T-helper 2 cell (primary cell): ENCODE measurements at regions not wholly inside any gene's neighbourhood (a gene's known extent, or its start where the extent isn't known, plus 50 kb on each side); places are given as distances from the start of the nearest gene placed in this dataset.
"Not testable (repeated sequence)": the region's sequence is repeated elsewhere in the genome, so short reads cannot be mapped to it uniquely, and the experiment has no call there.

Experiments
- DNase-seq, 5 experiments: peaks; one replicate each; pipeline versions ENCODE4 v3.0.0 to v3.0.0-alpha.2; 2012 to 2022

GRCh38 chr15:88965097-88965496, 51.9 kb upstream of the MFGE8 start:
- not testable (repeated sequence) for DNase-seq

DNA sequence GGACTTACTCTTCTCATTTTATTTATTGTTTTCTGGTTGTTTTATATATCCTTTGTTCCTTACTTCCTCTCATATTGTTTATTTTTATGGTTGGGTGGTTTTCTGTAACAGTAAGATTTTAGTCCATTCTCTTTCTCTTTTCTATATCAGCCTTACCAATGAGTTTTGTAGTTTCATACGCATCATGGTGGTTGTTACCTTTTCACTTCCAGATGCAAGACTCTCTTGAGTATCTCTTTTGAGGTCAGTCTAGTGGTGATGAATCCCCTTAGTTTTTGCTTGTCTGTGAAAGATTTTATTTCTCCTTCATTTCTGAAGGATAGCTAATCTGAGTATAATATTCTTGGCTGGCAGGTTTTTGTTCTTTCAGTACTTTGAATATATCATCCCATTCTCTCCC, 57.1 kb upstream of the MFGE8 start:
- no peak for DNase-seq

DNA sequence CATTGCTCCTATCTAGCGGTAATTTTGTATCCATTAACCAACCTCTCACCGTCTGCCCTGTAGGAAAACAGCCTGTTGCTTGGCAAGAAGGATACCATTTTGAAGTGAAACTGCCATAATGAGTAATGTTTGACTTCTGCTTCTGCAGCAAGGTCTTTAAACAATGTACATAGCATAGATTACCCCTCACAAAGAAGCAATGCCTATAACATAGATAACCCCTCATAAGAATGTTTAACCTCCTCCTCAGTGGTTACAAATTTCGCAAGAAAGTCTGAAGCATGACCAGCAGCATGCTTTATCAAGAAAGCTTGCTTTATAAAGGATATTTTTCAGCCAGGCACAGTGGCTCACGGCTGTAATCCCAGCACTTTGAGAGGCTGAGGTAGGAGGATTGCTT, 61.2 kb upstream of the MFGE8 start:
- no peak for DNase-seq

- DNase-seq, result no peak
Measured at GRCh38 chr15:88975891-88976290, 62.7 kb upstream of the MFGE8 start.

DNA sequence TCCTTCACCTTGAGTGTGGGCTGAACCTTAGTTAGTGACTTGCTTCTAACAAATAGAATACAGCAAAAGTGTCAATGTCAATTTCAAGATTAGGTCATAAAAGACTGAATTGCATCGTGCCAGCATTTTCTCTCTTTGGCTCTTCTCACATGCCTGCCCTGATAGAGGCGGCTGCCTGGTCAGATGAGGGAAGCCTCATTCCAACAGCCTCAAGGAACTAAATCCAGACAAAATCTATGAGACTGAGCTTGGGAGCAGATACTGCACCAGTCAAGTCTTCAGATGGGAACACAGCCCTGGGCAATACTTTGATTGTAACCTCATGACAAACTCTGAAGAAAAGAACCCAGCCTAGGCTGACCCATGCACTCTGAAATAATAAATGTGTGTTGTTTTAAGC, 63.5 kb upstream of the MFGE8 start:
- DNase-seq, result no peak

GRCh38 chr15:88979674-88980073, 66.5 kb upstream of the MFGE8 start:
- DNase-seq, result no peak

- DNase-seq, result no peak
Measured at GRCh38 chr15:88980498-88980897, 67.3 kb upstream of the MFGE8 start.

DNA sequence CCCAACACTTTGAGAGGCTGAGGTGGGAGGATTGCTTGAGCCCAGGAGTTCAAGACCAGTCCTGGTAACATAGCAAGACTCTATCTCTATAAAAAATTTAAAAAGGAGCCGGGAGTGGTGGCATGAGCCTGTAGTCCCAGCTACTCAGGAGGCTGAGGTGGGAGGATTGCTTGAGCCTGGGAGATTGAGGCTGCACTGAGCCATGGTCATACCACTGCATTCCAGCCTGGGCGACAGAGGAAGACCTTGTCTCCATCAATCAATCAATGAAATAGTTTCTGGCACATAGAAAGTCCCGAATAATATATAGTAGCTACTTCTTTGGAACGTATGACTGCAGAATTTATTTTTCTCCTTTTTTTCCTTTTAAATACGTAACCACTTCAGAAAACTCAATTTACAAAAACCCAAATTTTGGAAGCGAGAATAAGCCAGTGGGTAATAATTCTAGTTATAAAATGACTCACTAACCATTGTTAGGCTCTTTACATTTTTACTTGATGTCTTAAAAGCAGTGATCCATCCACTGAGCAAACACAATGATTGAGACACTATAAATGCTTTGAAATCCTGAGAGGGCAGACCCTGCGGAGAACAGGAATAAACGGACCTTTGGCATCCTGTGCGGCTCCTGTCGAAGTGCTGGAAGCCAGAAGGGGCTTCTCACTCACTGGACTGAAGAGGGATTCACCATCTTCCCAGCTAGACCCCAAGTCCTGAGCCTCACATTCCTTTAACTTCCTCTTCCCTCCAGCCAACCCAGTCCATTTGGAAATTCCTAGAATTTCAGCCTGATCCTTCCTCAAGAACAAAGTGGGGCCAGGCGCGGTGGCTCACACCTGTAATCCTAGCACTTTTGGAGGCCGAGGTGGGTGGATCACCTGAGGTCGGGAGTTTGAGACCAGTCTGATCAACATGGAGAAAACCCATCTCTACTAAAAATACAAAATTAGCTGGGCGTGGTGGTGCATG, 68.4 kb upstream of the MFGE8 start:
- no peak for DNase-seq

DNA sequence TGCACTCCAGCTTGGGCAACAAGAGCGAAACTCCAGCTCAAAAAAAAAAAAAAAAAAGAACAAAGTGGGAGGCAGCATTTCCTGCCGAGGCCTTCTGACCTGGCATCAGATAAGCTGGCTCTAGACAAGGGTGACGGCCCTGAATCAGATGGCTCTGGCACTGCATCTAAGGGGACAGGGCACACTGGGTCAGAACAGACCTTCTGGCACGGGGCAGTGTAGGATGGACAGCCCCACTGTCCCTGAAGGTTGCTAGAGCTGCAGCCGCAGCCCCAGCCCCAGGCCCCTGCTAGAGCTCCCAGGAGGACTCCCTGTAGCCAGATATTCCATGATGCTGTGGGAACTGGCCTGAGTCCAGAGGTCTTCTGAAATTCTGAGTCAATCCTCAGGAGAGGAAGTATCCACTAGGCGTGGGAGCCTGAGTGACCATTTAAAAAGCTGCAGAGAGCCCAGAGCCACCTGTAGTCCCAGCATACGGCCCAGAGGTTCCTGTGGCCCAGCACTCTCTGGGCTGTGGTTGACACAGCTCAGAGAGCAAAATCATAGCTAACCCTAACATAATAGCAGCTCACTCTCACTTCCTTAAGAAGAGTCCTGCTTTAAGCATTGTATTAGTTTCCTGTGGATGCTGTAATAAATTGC, 69.2 kb upstream of the MFGE8 start:
- DNase-seq, result no peak

- DNase-seq, result no peak
Measured at GRCh38 chr15:88982946-88983342, 69.8 kb upstream of the MFGE8 start.

GRCh38 chr15:88983861-88984429, 70.8 kb upstream of the MFGE8 start:
- no peak for DNase-seq

DNA sequence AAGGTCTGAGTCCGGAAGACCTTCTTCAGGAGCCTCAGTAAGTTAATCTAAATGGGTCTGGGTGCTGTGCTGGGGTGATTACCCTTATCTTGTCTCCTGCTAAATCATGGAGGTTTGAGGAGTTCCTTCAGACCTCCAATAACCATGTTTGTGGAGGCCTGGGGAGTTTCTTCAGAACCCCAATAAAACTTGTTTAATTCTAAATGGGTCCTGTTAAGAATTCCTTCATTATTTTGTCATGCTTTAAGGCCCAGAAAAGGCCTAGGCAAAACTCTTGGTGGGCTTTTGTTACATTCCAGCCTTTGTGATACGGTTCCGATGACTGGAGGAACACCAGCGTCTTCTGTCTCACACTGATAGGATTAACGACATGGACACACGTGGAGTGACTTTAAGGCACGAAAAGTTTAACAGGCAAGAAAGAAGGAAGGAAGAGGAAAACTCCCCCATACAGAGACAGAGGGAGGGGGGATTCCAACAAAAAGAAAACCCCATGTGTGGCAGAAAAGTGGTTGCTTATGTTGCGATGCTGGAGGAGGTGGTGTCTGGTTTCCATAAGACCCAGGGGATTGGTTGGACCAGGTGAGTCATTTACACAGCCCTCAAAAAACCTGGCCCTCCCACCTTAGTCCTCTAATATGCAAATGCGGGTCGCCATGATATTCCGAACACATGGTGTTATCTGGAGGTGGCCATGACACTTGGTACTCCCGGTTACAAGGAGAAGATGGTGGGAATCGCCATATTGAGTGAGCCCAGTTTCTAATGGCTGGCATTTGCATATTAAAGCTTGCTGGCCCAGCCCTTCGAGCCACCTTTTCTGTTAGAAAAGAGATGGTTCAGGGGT, 72.6 kb upstream of the MFGE8 start:
- DNase-seq, result no peak

GRCh38 chr15:88986949-88987590, 73.9 kb upstream of the MFGE8 start:
- DNase-seq, result no peak

DNA sequence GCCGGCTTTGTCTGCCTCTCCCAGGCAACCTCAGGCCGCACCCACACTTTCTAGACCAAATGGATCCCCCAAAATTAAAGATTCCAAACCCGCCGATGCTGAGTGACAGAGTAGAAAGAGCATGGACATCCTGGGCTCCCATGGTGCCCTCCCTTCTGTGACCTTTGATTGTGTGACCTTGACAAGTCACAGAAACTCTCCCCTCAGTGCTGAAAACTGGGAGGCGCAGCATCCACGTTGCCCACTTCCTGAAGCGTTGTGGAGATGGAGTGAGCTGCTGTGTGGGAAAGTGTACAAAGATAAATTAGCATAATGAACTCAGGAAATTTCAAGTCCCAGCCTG, 74.4 kb upstream of the MFGE8 start:
- no peak for DNase-seq

DNA sequence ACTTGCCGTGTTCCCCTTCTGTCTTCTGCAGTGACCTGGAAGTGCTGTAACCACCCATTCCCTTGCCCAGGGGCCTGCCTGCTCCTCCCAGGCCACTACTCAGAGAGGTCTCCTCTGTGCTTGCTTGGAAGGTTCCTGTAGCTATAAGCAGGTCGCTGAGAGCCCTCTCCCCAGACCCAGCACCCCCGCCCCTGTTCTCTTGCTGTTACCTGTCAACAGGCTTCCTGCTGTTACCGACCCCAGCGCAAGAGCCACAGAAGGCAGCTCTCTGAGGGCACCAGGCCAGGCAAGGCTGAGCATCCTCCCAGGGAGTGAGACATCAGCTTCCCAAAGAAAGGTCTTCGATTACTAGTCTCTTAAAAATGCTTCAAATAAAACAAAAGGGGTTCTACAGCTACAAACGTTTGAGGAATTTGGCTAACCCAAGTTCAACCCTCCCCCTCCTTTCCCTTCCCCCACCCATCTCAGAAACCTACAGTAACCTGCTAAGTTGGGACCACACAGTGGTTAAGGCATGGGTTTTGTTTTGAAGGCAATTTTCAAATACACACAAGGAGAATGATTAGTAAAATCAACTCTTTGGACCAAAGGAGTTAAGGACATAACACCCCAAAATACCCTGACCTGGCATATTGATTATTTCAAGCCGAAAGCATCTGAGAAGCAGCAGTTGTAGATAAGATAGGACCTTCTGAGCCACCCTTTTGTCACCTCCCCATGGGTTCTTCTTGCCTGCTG, 74.9 kb upstream of the MFGE8 start:
- no peak for DNase-seq

DNA sequence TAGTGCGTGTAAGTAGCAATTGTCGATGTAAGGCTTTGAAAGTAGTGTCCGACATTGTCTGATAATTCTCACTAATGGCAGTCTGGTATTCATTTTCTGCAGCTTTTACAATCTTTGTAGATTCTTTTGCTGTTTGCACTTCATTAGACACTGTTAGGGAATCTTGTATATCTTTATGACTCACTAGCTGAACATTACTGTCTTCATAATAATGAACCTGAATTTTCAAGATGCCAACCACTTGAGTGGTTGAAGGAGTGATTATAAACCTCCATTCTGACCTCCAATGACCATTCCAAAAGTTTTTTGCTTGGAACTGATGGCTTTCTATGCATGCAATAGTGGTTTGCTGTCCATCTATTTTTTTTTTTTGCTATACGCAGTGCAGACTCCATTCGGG, 76.4 kb upstream of the MFGE8 start:
- DNase-seq, result no peak

- no peak for DNase-seq
Measured at GRCh38 chr15:88990185-88990679, 77.1 kb upstream of the MFGE8 start.

- no peak for DNase-seq
Measured at GRCh38 chr15:88992216-88992615, 79.0 kb upstream of the MFGE8 start.

- no peak for DNase-seq
Measured at GRCh38 chr15:88992912-88993376, 79.8 kb upstream of the MFGE8 start.

DNA sequence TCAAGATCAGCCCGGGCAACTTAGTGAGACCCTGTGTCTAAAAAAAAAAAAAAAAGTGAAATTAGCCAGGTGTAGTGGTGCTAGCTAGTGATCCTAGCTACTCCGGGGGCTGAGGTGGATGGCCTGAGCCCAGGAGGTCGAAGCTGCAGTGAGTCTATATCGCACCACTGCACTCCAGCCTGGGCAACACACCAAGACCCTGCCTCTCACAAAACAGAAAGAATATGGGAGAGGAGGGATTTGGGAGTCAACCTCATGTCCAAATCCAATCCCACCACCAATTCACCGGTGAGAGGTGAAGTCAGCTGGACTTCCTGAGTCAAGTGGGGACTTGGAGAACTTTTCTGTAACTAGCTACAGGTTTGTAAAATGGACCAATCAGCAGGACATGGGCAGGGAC, 80.5 kb upstream of the MFGE8 start:
- no peak for DNase-seq

- no peak for DNase-seq
Measured at GRCh38 chr15:88994286-88994685, 81.1 kb upstream of the MFGE8 start.
